IPS-15b (cell line): ENCODE measurements at regions not wholly inside any gene's neighbourhood (a gene's known extent, or its start where the extent isn't known, plus 50 kb on each side); places are given as distances from the start of the nearest gene placed in this dataset.

Experiments
- H3K27me3 ChIP-seq: one replicate; pipeline ENCODE4 v1.6.1; 2013; ENCODE audit warnings: low read length; ENCODE audit not compliant: control insufficient read depth, insufficient read depth
- H3K36me3 ChIP-seq: one replicate; pipeline ENCODE4 v1.6.1; 2013; ENCODE audit warnings: low read length; ENCODE audit not compliant: control insufficient read depth, insufficient read depth
- H3K4me1 ChIP-seq: one replicate; pipeline ENCODE4 v1.6.1; 2013; ENCODE audit warnings: mild to moderate bottlenecking, low read length; ENCODE audit not compliant: control insufficient read depth, insufficient read depth
- H3K4me3 ChIP-seq: one replicate; pipeline ENCODE4 v1.5.1; 2013; ENCODE audit warnings: low read depth, low read length
- H3K9ac ChIP-seq: one replicate; pipeline ENCODE4 v1.6.1; 2013; ENCODE audit warnings: low read depth, mild to moderate bottlenecking, low read length
- H3K9me3 ChIP-seq: one replicate; pipeline ENCODE4 v1.6.1; 2013; ENCODE audit warnings: mild to moderate bottlenecking, low read length; ENCODE audit not compliant: control insufficient read depth, insufficient read depth

GRCh38 chr21:41623945-41624344, 116.0 kb upstream of the TMPRSS2 start:
- H3K9ac ChIP-seq: no peak overlapping the region
- no peaks in the 10 kb centered on the region for H3K9me3 ChIP-seq
- no peaks in the 10 kb centered on the region for H3K36me3 ChIP-seq
- H3K4me3 ChIP-seq: no peak overlapping the region
- H3K27me3 ChIP-seq: no peaks in the 10 kb centered on the region
- H3K4me1 ChIP-seq: no peaks in the 10 kb centered on the region

- H3K4me3 ChIP-seq: no peak overlapping the region
- H3K4me1 ChIP-seq: no peaks in the 10 kb centered on the region
- H3K27me3 ChIP-seq: no peaks in the 10 kb centered on the region
- H3K9me3 ChIP-seq: no peaks in the 10 kb centered on the region
- H3K36me3 ChIP-seq: no peaks in the 10 kb centered on the region
- no peak overlapping the region for H3K9ac ChIP-seq
Measured at GRCh38 chr21:41622831-41623548, 115.0 kb upstream of the TMPRSS2 start.

- Histone ChIP-seq H3K4me3 (no peak overlapping the region), H3K4me1 (no peaks in the 10 kb centered on the region), H3K36me3 (no peaks in the 10 kb centered on the region), H3K9me3 (no peaks in the 10 kb centered on the region), H3K27me3 (no peaks in the 10 kb centered on the region), H3K9ac (no peak overlapping the region)
Measured at GRCh38 chr21:41622201-41622600, 114.2 kb upstream of the TMPRSS2 start.

- no peaks in the 10 kb centered on the region for H3K4me1 ChIP-seq
- no peaks in the 10 kb centered on the region for H3K27me3 ChIP-seq
- H3K36me3 ChIP-seq: no peaks in the 10 kb centered on the region
- H3K4me3 ChIP-seq: no peak overlapping the region
- H3K9ac ChIP-seq: no peak overlapping the region
- H3K9me3 ChIP-seq: no peaks in the 10 kb centered on the region
Measured at GRCh38 chr21:41621513-41621912, 113.6 kb upstream of the TMPRSS2 start.

GRCh38 chr21:41620982-41621381, 113.0 kb upstream of the TMPRSS2 start:
- Histone ChIP-seq H3K36me3 (no peaks in the 10 kb centered on the region), H3K9me3 (no peaks in the 10 kb centered on the region), H3K9ac (no peak overlapping the region), H3K27me3 (no peaks in the 10 kb centered on the region), H3K4me3 (no peak overlapping the region), H3K4me1 (no peaks in the 10 kb centered on the region)

GRCh38 chr21:41620541-41620940, 112.6 kb upstream of the TMPRSS2 start:
- no peak overlapping the region for H3K4me3 ChIP-seq
- H3K9me3 ChIP-seq: no peaks in the 10 kb centered on the region
- H3K27me3 ChIP-seq: no peaks in the 10 kb centered on the region
- no peaks in the 10 kb centered on the region for H3K36me3 ChIP-seq
- H3K4me1 ChIP-seq: no peaks in the 10 kb centered on the region
- H3K9ac ChIP-seq: no peak overlapping the region

GRCh38 chr21:41616031-41616591, 108.2 kb upstream of the TMPRSS2 start:
- Histone ChIP-seq H3K9ac (no peak overlapping the region), H3K36me3 (no peaks in the 10 kb centered on the region), H3K4me3 (no peak overlapping the region), H3K4me1 (peaks cover 9% of the 10 kb centered on the region), H3K9me3 (no peaks in the 10 kb centered on the region), H3K27me3 (no peaks in the 10 kb centered on the region)

- Histone ChIP-seq H3K27me3 (no peaks in the 10 kb centered on the region), H3K9me3 (no peaks in the 10 kb centered on the region), H3K4me1 (peaks cover 9% of the 10 kb centered on the region), H3K4me3 (no peak overlapping the region), H3K9ac (no peak overlapping the region), H3K36me3 (no peaks in the 10 kb centered on the region)
Measured at GRCh38 chr21:41615613-41616012, 107.7 kb upstream of the TMPRSS2 start.

- H3K9me3 ChIP-seq: no peaks in the 10 kb centered on the region
- peaks cover 9% of the 10 kb centered on the region for H3K4me1 ChIP-seq
- no peaks in the 10 kb centered on the region for H3K36me3 ChIP-seq
- H3K9ac ChIP-seq: no peak overlapping the region
- H3K27me3 ChIP-seq: no peaks in the 10 kb centered on the region
- no peak overlapping the region for H3K4me3 ChIP-seq
Measured at GRCh38 chr21:41614511-41614910, 106.6 kb upstream of the TMPRSS2 start.

- Histone ChIP-seq H3K9ac (no peak overlapping the region), H3K9me3 (no peaks in the 10 kb centered on the region), H3K4me1 (peaks cover 9% of the 10 kb centered on the region), H3K4me3 (no peak overlapping the region), H3K27me3 (no peaks in the 10 kb centered on the region), H3K36me3 (no peaks in the 10 kb centered on the region)
Measured at GRCh38 chr21:41613533-41613909, 105.6 kb upstream of the TMPRSS2 start.

- no peaks in the 10 kb centered on the region for H3K36me3 ChIP-seq
- H3K9me3 ChIP-seq: no peaks in the 10 kb centered on the region
- no peak overlapping the region for H3K9ac ChIP-seq
- no peaks in the 10 kb centered on the region for H3K27me3 ChIP-seq
- H3K4me3 ChIP-seq: no peak overlapping the region
- H3K4me1 ChIP-seq: peaks cover 9% of the 10 kb centered on the region
Measured at GRCh38 chr21:41612674-41613532, 104.9 kb upstream of the TMPRSS2 start.
